ENCODE measurements at regions not wholly inside any gene's neighbourhood (a gene's known extent, or its start where the extent isn't known, plus 50 kb on each side); places are given as distances from the start of the nearest gene placed in this dataset.
"Not testable (repeated sequence)": the region's sequence is repeated elsewhere in the genome, so short reads cannot be mapped to it uniquely, and the experiment has no call there.

DNA sequence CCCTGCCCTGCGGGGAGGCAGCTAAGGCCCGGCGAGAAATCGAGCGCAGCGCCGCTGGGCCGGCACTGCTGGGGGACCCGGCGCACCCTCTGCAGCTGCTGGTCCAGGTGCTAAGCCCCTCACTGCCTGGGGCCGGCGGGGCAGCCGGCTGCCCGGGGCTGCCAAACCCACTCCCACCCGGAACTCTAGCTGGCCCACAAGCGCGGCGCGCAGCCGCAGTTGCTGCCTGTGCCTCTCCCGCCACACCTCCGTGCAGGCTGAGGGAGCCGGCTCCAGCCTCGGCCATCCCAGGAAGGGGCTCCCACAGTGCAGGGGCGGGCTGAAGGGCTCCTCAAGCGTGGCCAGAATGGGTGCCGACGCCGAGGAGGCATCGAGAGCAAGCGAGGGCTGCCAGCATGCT, 249.9 kb downstream of the FGF9 start:
- DNase-seq = not testable (repeated sequence)

DNA sequence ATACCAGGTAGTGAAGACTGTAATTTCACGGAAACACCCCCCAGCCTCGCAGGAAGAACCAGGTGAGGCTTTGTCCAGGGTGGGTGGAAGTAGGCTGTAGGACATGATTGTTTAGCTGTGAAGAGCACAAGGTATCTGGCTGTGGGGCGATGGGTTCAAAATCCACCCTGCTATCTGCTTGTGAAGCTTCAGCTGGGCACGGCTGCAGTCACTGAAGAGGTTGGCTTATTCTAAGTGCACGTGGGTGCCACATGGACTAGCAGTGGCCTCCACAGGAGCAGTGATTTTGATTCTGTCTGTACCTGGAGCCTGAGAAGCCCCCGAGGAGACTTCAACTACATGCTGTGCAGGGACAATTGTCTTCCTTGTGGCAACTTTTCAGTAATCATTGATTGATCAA, 254.1 kb downstream of the FGF9 start:
- DNase-seq = no peak

DNA sequence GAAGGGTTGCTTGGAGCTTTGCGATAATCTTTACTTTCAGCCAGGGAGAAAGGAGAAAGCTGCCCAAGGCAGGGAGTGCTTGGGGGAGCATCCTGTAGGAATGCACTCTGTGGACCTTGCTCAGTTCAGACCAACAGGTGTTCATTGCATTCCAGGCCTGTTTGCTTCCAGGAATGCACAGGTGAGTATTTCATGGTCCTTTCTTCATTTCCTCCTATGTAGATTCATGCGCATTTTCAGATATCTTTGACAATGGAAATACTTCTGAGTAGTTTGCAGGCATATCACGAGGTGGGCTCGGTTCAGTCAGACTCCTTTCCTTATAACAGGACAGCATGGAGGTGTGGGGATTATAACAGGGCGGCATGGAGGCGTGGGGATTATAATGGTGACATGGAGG, 254.8 kb downstream of the FGF9 start:
- DNase-seq = no peak

DNA sequence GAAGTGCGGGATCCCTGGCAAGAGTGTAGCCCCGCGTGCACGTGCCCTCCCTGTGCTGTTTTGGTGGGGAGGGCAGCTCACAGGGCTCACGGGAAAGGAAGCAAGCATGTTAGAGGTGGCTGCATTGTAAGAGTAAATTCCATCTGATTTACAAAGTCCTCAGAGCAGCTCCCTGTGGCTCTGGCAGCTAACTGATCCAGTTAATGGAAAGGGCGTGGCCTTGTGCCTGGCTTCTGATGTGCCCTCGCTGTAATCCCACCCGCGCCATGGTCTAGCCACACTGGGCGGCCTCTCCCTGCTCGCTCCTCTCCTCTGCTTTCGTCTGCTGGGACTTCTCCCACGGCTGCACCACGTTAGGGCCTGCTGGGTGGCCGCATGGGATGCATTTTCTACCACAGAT, 258.5 kb downstream of the FGF9 start:
- no peak for DNase-seq

GRCh38 chr13:21930536-21930935, 259.7 kb downstream of the FGF9 start:
- DNase-seq = no peak

DNA sequence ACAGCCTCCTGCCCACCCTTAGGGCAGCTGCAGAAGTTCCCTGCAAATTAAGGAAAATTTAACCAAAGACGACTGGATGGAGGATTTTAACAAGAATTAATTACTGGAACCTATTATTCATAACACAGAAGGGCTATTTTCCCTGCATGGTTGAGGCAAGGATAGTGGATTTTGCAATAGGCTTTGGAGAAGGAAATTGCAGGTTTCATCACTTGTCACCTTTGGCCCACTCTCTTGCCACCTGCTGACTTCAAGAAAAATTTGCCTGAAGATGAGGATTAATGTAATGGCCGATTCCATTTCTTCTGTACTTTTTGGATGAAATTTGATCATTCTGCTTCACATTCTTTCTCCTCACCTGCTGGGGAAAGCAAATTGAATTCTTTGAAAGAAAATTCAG, 261.7 kb downstream of the FGF9 start:
- no peak for DNase-seq

DNA sequence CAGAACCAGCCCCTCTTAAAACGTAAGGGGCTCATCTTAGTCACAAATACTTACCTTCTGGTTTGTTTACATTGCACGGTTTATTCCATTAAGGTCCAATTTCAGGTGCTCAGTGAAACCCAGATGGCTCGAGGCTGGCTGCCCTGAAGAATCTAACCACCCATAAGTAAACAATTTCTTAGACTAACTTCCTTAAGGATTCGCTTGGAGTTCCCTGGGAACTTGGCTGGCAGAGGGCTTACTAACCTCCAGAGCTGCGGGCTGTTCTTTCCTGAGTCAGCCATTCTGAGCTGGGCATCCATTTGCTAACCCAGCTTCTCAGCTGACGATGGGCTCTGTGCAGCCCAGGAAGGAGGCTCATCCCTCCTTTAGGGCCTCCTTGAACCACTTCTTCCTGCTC, 262.1 kb downstream of the FGF9 start:
- no peak for DNase-seq

DNA sequence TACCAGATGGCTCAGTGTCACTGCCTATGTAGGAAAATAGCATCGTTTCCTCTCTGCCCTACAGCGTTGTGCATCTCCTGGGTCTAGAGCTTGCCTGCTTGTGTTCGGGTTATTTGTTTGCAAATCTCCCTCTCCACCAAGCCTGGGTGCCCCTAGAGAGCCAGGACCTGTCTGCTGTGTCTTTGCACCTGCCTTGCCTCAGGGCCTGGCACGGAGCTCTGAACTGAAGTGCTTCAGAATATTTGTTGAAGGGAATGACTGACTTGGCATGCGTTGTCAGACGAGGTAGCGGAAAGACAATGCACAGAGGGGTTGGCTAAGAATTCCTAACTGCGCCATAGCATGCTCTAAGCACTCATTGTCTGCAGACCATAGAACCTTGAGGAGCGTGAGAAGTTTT, 263.4 kb downstream of the FGF9 start:
- no peak for DNase-seq

GRCh38 chr13:21936674-21937073, 265.8 kb downstream of the FGF9 start:
- DNase-seq = no peak

- DNase-seq = peak; percentile 14
These were observed 267.3 kb downstream of the FGF9 start for GRCh38 chr13:21938168-21938567.

DNA sequence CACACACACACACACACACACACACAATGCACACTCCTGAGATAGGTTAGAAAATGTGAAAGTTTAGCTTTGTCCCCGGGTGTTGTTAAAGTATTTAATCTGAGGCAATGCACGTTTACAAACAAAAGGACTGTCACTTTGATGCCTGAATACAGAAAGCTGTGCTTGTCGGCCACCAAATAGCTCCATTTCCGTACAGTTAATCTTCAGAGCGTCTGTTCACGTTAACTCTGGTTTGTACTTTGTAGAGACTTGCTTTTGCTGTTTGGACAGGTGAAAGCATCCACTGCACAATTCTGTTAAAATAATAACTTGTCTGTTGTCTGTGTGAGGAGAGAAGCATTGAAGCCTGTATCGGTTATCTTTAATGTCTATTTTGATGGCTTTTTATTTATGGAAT, 267.8 kb downstream of the FGF9 start:
- DNase-seq = peak; percentile 23

DNA sequence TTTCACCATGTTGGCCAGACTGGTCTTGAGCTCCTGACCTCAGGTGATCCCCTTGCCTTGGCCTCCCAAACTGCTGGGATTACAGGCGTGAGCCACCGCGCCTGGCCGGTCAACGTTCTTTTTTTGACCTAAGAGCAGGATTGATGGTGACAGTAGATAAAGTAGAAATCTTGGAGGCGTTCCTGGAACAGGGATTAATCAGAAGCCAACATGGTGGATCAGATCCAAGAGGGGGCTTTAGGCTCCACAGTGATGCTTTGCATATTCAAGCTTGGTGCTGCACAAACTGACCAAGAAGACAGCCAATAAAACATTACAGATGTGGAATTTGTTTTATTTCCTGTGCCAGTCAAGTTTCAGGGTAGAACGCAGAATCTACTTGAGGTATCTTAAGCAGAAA, 271.2 kb downstream of the FGF9 start:
- no peak for DNase-seq

DNA sequence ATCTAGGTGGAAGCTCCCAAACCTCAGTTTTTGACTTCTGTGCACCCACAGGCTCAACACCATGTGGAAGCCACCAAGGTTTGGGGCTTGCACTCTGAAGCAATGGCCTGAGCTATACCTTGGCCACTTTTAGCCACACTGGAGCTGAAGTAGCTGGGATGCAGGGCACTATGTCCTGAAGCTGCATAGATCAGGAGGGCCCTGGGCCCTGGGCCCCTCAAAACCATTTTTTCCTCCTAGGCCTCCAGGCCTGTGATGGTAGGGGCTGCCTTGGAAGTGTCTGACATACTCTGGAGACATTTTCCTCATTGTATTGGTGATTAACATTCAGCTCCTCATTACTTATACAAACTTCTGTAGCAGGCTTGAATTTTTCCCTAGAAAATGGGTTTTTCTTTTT, 273.7 kb downstream of the FGF9 start:
- no peak for DNase-seq

GRCh38 chr13:21945195-21945594, 274.3 kb downstream of the FGF9 start:
- DNase-seq = no peak

DNA sequence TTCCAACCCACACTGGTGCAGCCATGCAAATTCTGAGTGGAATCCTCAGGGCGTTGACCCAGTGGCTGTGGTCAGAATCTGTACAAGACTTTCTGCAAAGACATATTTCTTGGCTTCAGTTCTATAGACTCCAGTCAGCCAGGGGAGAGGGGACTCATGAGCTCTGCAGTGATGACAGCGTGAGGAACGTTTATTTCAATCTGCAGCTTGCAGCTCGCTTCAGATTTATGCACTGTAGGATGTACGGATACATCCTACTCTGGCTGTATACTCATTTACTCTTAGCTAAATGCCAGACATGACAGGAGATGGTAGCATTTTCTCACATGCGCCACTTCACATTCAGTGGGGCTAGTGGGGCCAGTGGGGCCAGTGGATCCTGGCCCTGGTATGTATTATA, 276.1 kb downstream of the FGF9 start:
- no peak for DNase-seq

DNA sequence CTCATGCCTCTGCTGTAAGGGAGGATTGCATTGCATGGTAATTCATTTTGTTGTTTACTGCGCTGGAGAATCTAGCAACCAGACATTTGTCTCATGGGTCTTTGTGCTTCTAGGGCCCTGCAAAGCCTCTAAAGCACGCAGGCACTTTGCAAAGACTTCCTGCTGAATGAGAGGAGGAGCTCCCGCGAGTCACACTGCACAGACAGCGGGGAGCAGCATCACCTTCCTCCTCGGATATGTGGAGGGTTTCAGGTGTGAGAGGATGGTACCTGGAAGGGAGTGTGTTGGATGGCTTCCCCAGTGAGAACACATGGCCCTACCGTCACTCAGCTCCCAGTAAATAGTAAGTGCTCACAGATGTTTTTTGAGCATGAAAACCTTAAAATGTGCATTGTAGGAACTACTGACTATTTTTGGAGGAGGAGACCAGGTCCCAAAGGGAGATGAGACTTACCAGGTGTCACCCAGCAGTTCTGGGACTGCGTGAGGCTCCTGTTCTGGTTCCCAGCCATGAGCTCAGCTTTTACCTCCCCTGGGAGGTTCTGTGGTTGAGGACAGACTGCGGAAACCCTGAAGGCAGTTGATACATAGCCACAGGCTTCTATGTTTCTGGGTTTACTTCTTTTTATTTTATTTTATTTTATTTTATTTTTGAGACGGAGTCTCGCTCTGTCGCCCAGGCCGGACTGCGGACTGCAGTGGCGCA, 278.0 kb downstream of the FGF9 start:
- DNase-seq = no peak

GRCh38 chr13:21949818-21950429, 279.1 kb downstream of the FGF9 start:
- DNase-seq = no peak

DNA sequence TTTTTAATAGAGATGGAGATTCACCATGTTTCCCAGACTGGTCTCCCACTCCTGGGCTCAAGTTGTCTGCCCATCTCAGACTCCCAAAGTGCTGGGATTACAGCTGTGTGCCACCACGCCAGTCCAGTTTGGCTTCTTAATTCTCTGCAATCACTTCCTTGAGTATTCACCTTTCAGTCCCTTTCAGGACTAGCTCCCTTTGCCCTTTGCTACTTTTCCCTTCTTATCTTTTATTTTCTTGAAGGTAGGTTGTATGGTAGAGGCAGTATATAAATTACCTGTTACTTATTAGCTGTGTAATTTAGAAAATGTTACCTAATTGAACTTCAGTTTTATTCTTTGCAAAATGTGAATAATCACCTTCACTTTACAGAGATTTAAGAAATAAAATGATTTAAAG, 285.8 kb downstream of the FGF9 start:
- DNase-seq = no peak

DNA sequence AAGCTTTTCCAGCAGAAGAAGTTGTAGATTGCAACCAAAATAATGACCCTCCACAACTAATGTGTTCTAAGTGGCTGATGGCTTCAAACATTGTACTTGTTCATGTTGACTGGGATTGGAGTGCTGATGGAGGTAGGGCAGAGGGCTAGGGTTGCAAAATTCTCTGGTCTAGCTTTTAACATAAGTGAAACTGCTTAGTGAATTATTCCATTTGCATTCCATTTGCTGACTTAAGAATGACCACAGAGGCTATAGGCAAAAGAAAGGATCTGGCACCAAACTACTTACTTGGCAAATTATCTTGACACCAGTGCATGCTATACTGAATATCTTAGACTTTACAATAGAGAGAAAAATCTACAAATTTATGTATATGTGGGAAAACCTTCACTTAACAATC, 287.0 kb downstream of the FGF9 start:
- DNase-seq = no peak

DNA sequence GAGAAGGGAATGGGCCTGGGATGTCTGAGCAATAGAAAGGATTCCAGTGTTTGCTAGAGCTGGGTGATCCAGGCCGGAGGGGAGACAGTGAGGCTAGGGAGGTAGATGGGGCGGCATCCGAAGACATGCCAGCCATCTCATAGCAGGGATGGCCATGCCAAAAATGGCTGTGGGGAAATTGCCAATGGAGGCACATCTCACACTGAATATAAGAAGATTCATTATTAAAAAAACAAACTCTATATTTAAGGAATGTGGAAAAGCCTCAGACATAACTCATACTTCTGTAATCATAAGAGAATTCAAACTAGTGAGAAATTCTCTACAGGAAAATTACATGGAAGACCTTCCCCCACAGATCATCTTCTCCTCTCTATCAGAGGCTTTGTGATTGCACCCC, 289.2 kb downstream of the FGF9 start:
- no peak for DNase-seq

DNA sequence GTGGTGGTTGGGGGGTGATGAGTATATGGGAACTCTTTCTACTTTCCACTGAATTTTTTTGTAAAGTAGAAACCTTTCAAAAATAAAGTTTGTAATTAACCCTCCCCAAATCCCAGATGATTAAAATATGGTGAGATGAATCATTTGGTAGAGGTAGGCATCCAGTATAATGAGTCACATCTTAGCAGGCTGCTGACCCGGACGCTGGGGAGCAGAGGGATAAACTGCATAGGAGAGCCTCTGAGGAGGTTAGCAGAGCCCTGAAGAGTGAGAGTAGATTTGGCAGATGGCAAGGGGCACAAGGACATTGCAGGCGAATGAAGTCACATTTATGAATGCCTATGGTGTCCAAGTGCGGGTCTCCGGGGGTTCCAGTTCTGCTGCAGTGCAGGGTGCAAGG, 293.8 kb downstream of the FGF9 start:
- no peak for DNase-seq

GRCh38 chr13:21965095-21965494, 294.2 kb downstream of the FGF9 start:
- DNase-seq = no peak

GRCh38 chr13:21966014-21966413, 295.1 kb downstream of the FGF9 start:
- DNase-seq = no peak

DNA sequence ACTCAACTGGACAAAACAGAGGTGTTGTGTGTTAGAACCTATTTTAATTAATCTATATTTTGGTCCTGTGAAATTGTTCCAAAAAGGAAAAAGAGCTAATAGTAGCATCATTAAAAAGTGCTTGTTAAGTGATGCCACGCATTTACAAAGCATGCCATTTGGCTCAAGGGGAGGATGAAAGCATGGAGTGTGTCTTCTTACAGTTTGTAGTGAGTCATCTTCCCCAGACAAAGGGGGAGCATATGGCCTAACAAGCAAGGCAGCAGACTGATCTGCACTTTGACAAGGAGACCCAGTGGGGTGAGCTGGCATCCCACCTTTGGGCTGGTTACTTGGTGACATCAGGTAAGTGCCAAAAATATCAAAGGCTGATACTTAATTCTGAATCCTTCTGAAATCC, 297.0 kb downstream of the FGF9 start:
- DNase-seq = no peak

DNA sequence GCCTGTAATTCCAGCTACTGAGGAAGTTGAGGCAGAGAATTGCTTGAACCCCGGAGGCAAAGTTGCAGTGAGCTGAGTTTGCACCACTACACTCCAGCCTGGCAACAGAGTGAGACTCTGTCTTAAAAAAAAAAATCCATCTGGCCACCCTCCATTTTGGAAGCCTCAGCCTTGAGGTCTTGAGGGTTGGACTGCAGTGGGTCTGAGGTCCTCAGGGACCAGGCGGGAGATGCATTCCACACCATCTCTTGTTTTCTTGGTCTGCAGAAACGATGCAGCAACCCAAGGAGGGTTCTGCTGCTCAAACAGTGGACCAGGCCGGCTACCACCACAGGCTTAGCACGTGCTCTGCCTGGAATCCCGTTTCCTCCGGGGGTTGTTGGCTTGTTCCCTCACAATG, 299.3 kb downstream of the FGF9 start:
- DNase-seq = no peak

Data from eye (tissue), 1 donor.